ENCODE measurements at regions not wholly inside any gene's neighbourhood (a gene's known extent, or its start where the extent isn't known, plus 50 kb on each side); places are given as distances from the start of the nearest gene placed in this dataset.

GRCh38 chr20:61024390-61024789 lies 227.7 kb upstream of the CDH4 start:
- H3K27me3 ChIP-seq (replicated peaks; ENCODE audit: insufficient read depth, low read length): peaks cover 14% of the 10 kb centered on the region; the same call in 1 of the 2 replicates
- TF ChIP-seq, protein P1, sequence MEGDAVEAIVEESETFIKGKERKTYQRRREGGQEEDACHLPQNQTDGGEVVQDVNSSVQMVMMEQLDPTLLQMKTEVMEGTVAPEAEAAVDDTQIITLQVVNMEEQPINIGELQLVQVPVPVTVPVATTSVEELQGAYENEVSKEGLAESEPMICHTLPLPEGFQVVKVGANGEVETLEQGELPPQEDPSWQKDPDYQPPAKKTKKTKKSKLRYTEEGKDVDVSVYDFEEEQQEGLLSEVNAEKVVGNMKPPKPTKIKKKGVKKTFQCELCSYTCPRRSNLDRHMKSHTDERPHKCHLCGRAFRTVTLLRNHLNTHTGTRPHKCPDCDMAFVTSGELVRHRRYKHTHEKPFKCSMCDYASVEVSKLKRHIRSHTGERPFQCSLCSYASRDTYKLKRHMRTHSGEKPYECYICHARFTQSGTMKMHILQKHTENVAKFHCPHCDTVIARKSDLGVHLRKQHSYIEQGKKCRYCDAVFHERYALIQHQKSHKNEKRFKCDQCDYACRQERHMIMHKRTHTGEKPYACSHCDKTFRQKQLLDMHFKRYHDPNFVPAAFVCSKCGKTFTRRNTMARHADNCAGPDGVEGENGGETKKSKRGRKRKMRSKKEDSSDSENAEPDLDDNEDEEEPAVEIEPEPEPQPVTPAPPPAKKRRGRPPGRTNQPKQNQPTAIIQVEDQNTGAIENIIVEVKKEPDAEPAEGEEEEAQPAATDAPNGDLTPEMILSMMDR (IDR thresholded peaks at IDR 0.05; ENCODE audit: low read length): no peak
- TF ChIP-seq EZH2phosphoT487 (IDR thresholded peaks at IDR 0.05; ENCODE audit: low read length) (no peak), EZH2 (optimal IDR thresholded peaks at IDR 0.05; ENCODE audit: low read depth, low read length) (no peak)

DNA sequence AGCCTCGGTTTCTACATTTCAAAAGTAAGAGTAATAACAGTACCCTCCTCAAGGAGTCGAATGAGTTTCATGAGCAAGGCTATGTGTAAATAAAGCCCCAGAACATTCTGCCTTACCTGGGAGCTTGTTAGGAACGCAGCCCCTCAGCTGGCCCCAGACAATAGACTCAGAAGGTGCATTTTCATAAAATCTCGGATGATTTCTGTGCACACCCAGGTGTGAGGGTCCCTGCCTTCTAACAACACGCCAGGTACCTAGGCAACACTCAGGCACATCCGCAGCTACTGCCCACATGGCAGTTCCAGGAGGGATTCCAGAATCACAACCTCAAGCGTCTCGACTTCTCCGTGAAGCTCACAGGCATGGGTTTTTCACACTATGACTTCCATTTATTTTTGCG lies 226.5 kb upstream of the CDH4 start:
- Histone ChIP-seq H3K4me2 (ENCODE audit: low read depth, low read length) (no peak overlapping the region), H3F3A (ENCODE audit: insufficient read depth, low read length) (no peaks in the 10 kb centered on the region), H3K4me3 (ENCODE audit: low read length) (no peak overlapping the region), H3K79me2 (ENCODE audit: low read length) (no peaks in the 10 kb centered on the region), H4K20me1 (ENCODE audit: insufficient read depth, low read length) (no peaks in the 10 kb centered on the region), H3K27ac (ENCODE audit: low read length) (no peak overlapping the region), H3K4me1 (ENCODE audit: low read length) (no peaks in the 10 kb centered on the region), H3K36me3 (replicated peaks; ENCODE audit: insufficient read depth, low read length) (no peaks in the 10 kb centered on the region), H2AFZ (ENCODE audit: low read length) (no peak overlapping the region), H3K9me2 (replicated peaks; ENCODE audit: insufficient read depth, low read length) (no peaks in the 10 kb centered on the region), H3K27me3 (replicated peaks; ENCODE audit: insufficient read depth, low read length) (peaks cover 14% of the 10 kb centered on the region; the same call in 1 of the 2 replicates), H3K9ac (ENCODE audit: low read length) (no peak overlapping the region), H3K9me3 (replicated peaks; ENCODE audit: insufficient read depth, low read length) (no peaks in the 10 kb centered on the region)
- DNase-seq: no peak
- TF ChIP-seq, protein P1 (IDR thresholded peaks at IDR 0.05; ENCODE audit: low read length): no peak

More at GRCh38 chr20:61024390-61024789, 227.7 kb upstream of the CDH4 start:
- Histone ChIP-seq H3K9me2 (replicated peaks; ENCODE audit: insufficient read depth, low read length) (no peaks in the 10 kb centered on the region), H3K4me1 (ENCODE audit: low read length) (no peaks in the 10 kb centered on the region), H3K4me2 (ENCODE audit: low read depth, low read length) (no peak overlapping the region), H3K36me3 (replicated peaks; ENCODE audit: insufficient read depth, low read length) (no peaks in the 10 kb centered on the region), H3K9ac (ENCODE audit: low read length) (no peak overlapping the region), H3K4me3 (ENCODE audit: low read length) (no peak overlapping the region), H4K20me1 (ENCODE audit: insufficient read depth, low read length) (no peaks in the 10 kb centered on the region), H3K9me3 (replicated peaks; ENCODE audit: insufficient read depth, low read length) (no peaks in the 10 kb centered on the region), H2AFZ (ENCODE audit: low read length) (no peak overlapping the region), H3K79me2 (ENCODE audit: low read length) (no peaks in the 10 kb centered on the region), H3F3A (ENCODE audit: insufficient read depth, low read length) (no peaks in the 10 kb centered on the region), H3K27ac (ENCODE audit: low read length) (no peak overlapping the region)
- DNase-seq: no peak

DNA sequence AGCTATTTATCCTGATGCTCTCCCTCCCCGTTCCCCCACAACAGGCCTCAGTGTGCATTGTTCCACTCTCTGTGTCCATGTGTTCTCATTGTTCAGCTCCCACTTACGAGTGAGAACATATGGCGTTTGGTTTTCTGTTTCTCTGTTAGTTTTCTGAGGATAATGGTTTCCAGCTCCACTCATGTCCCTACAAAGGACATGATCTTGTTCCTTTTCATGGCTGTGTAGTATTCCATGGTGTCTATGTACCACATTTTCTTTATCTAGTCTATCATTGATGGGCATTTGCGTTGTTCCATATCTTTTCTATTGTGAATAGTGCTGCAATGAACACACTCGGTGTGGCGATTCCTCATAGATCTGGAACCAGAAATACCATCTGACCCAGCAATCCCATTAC lies 225.9 kb upstream of the CDH4 start:
- no peaks in the 10 kb centered on the region for H4K20me1 ChIP-seq (ENCODE audit: insufficient read depth, low read length)
- H3K36me3 ChIP-seq (replicated peaks; ENCODE audit: insufficient read depth, low read length): no peaks in the 10 kb centered on the region
- H2AFZ ChIP-seq (ENCODE audit: low read length): no peak overlapping the region
- no peaks in the 10 kb centered on the region for H3K9me2 ChIP-seq (replicated peaks; ENCODE audit: insufficient read depth, low read length)
- no peaks in the 10 kb centered on the region for H3K4me1 ChIP-seq (ENCODE audit: low read length)
- no peak for DNase-seq
- H3K27ac ChIP-seq (ENCODE audit: low read length): no peak overlapping the region
- no peak overlapping the region for H3K4me3 ChIP-seq (ENCODE audit: low read length)
- no peaks in the 10 kb centered on the region for H3F3A ChIP-seq (ENCODE audit: insufficient read depth, low read length)
- no peaks in the 10 kb centered on the region for H3K9me3 ChIP-seq (replicated peaks; ENCODE audit: insufficient read depth, low read length)
- H3K79me2 ChIP-seq (ENCODE audit: low read length): no peaks in the 10 kb centered on the region
- peaks cover 14% of the 10 kb centered on the region; the same call in 1 of the 2 replicates for H3K27me3 ChIP-seq (replicated peaks; ENCODE audit: insufficient read depth, low read length)
- no peak overlapping the region for H3K4me2 ChIP-seq (ENCODE audit: low read depth, low read length)
- TF ChIP-seq EZH2 (optimal IDR thresholded peaks at IDR 0.05; ENCODE audit: low read depth, low read length): no peak
- TF ChIP-seq, protein P1 (IDR thresholded peaks at IDR 0.05; ENCODE audit: low read length): no peak
- no peak for TF ChIP-seq EZH2phosphoT487 (IDR thresholded peaks at IDR 0.05; ENCODE audit: low read length)
- no peak overlapping the region for H3K9ac ChIP-seq (ENCODE audit: low read length)
